Panc1 (cell line): ENCODE measurements at regions not wholly inside any gene's neighbourhood (a gene's known extent, or its start where the extent isn't known, plus 50 kb on each side); places are given as distances from the start of the nearest gene placed in this dataset.

Experiments used
- ATAC-seq: fragments of 200-7000 bp; cut with Tn5 transposase; 2 replicates; pipeline ENCODE4 v1.9.1; 2020; ENCODE audit warnings: mild to moderate bottlenecking, moderate library complexity
- BruUV-seq: library from RNA; stranded (reverse); fragments of 400-500 nt; replicated peaks from 2 replicates; lab custom pipeline; 2021; lab: Mats Ljungman, UMichigan
- CTCF ChIA-PET: fragments of 300-600 bp; sonication (Branson Sonifier 250); formaldehyde crosslinking; loops from one replicate; lab custom pipeline; 2022; ENCODE audit warnings: antibody characterized with exemption; lab: Charles Lee
- POLR2A ChIA-PET: fragments of 300-600 bp; sonication (Branson Sonifier 250); formaldehyde crosslinking; loops from one replicate; lab custom pipeline; 2022; ENCODE audit warnings: antibody characterized with exemption; lab: Charles Lee
- DNase-seq: peaks from one replicate; pipeline ENCODE4 v3.0.0-alpha.2; 2010; ENCODE audit warnings: low read depth, low spot score
- H3K27ac ChIP-seq: 2 replicates; pipeline ENCODE4 v1.5.1; 2011; ENCODE audit warnings: mild to moderate bottlenecking, low read length, inconsistent platforms
- H3K27me3 ChIP-seq: fragments of 200-500 bp; sonication (Bioruptor generic); 2 replicates; pipeline ENCODE4 v1.6.0; 2014; ENCODE audit warnings: low read length, inconsistent platforms; ENCODE audit not compliant: control insufficient read depth, insufficient read depth
- H3K36me3 ChIP-seq: fragments of 200-500 bp; sonication (Bioruptor generic); 2 replicates; pipeline ENCODE4 v1.5.1; 2014; ENCODE audit warnings: inconsistent platforms, mild to moderate bottlenecking, low read length, moderate library complexity; ENCODE audit not compliant: control insufficient read depth, insufficient read depth
- H3K4me1 ChIP-seq: 2 replicates; pipeline ENCODE4 v1.5.1; 2011; ENCODE audit warnings: inconsistent platforms, mild to moderate bottlenecking, low read length, moderate library complexity; ENCODE audit not compliant: control insufficient read depth, insufficient read depth
- H3K4me3 ChIP-seq, 2 experiments: 2 replicates each; pipeline ENCODE4 v1.5.1; 2011 to 2012; ENCODE audit warnings: low read depth in 2 of 2, low read length in 2 of 2, mild to moderate bottlenecking in 2 of 2, inconsistent platforms in 1 of 2, moderate library complexity in 1 of 2
- H3K9me3 ChIP-seq: fragments of 200-500 bp; sonication (Bioruptor generic); 2 replicates; pipeline ENCODE4 v1.5.1; 2014; ENCODE audit warnings: low read depth, mild to moderate bottlenecking, inconsistent platforms, low read length, moderate library complexity; ENCODE audit not compliant: control insufficient read depth, insufficient read depth
- POLR2AphosphoS5 ChIP-seq: IDR thresholded peaks from 2 replicates; pipeline ENCODE4 v1.6.1; 2012; ENCODE audit warnings: mild to moderate bottlenecking, low read depth, low read length, moderate library complexity
- SIN3A ChIP-seq: IDR thresholded peaks from 2 replicates; pipeline ENCODE4 v1.6.1; 2012; ENCODE audit warnings: low read depth, mild to moderate bottlenecking, low read length, moderate library complexity, borderline replicate concordance; ENCODE audit not compliant: insufficient read depth
- TCF7L2 ChIP-seq: IDR thresholded peaks from 2 replicates; pipeline ENCODE4 v1.6.1; 2011; ENCODE audit warnings: mild to moderate bottlenecking, low read depth, low read length, inconsistent platforms
- in situ Hi-C: cut with HindIII; loops from 2 replicates; pipeline ENCODE4 v1.10.0; 2016; ENCODE audit warnings: low sequenced_read_pairs, low pct_unique_long_range_greater_than_20kb
- intact Hi-C: fragments of 100-400 bp; cut with micrococcal nuclease; formaldehyde crosslinking; loops from one replicate; pipeline ENCODE4 v1.10.0; 2022; ENCODE audit not compliant: unreplicated experiment
- TF ChIP-seq, protein P1 (sequence below), 2 experiments: IDR thresholded peaks; 2 replicates each; pipeline ENCODE4 v1.6.1; 2011 to 2012; ENCODE audit warnings: low read depth in 2 of 2, control low read depth in 1 of 2, low read length in 1 of 2, mild to moderate bottlenecking in 1 of 2, moderate library complexity in 1 of 2; ENCODE audit not compliant: insufficient read depth in 1 of 2
- TF ChIP-seq, protein P2 (sequence below): fragments of 450-650 bp; IDR thresholded peaks from 2 replicates; pipeline ENCODE4 v1.5.1; 2017; ENCODE audit warnings: mild to moderate bottlenecking

DNA sequence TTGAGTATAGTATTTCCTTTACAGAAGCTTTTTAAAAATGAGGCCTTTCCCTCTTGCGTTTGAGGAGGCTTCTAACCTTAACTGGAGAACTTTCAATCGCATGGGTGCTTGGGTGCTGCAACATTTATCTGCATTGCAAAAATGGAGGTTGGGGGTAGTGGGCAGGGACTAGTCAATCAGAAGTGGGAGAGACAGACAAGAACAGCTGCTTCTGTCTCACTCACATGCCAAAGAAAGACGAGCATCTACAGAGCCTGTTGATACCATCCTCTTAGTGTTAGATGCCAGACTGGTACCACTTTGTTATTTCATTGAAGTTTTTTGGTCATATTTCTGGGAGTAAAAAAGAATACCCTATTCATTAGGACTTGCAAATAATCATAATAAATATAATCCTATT is 1292.2 kb downstream of the UQCRFS1 start:
- no TSS peak for BruUV-seq
- in situ Hi-C loops (no loop called here), intact Hi-C loops (no loop called here)
- no peaks in the 10 kb centered on the region for H3K4me1 ChIP-seq
- H3K27me3 ChIP-seq, result no peaks in the 10 kb centered on the region
- DNase-seq (no peak), ATAC-seq (no peak)
- no peak overlapping the region for H3K27ac ChIP-seq
- H3K36me3 ChIP-seq, result no peaks in the 10 kb centered on the region
- H3K9me3 ChIP-seq, result no peaks in the 10 kb centered on the region
- H3K4me3 ChIP-seq, result no peak overlapping the region
- TF ChIP-seq, protein P1, sequence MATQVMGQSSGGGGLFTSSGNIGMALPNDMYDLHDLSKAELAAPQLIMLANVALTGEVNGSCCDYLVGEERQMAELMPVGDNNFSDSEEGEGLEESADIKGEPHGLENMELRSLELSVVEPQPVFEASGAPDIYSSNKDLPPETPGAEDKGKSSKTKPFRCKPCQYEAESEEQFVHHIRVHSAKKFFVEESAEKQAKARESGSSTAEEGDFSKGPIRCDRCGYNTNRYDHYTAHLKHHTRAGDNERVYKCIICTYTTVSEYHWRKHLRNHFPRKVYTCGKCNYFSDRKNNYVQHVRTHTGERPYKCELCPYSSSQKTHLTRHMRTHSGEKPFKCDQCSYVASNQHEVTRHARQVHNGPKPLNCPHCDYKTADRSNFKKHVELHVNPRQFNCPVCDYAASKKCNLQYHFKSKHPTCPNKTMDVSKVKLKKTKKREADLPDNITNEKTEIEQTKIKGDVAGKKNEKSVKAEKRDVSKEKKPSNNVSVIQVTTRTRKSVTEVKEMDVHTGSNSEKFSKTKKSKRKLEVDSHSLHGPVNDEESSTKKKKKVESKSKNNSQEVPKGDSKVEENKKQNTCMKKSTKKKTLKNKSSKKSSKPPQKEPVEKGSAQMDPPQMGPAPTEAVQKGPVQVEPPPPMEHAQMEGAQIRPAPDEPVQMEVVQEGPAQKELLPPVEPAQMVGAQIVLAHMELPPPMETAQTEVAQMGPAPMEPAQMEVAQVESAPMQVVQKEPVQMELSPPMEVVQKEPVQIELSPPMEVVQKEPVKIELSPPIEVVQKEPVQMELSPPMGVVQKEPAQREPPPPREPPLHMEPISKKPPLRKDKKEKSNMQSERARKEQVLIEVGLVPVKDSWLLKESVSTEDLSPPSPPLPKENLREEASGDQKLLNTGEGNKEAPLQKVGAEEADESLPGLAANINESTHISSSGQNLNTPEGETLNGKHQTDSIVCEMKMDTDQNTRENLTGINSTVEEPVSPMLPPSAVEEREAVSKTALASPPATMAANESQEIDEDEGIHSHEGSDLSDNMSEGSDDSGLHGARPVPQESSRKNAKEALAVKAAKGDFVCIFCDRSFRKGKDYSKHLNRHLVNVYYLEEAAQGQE (IDR thresholded peaks at IDR 0.05; ENCODE audit: insufficient read depth in 1 of 2, low read depth in 2 of 2, low read length in 1 of 2), result no peak
- TF ChIP-seq SIN3A, result no peak
- no peak for TF ChIP-seq POLR2AphosphoS5
- no peak for TF ChIP-seq TCF7L2
- TF ChIP-seq, protein P2, sequence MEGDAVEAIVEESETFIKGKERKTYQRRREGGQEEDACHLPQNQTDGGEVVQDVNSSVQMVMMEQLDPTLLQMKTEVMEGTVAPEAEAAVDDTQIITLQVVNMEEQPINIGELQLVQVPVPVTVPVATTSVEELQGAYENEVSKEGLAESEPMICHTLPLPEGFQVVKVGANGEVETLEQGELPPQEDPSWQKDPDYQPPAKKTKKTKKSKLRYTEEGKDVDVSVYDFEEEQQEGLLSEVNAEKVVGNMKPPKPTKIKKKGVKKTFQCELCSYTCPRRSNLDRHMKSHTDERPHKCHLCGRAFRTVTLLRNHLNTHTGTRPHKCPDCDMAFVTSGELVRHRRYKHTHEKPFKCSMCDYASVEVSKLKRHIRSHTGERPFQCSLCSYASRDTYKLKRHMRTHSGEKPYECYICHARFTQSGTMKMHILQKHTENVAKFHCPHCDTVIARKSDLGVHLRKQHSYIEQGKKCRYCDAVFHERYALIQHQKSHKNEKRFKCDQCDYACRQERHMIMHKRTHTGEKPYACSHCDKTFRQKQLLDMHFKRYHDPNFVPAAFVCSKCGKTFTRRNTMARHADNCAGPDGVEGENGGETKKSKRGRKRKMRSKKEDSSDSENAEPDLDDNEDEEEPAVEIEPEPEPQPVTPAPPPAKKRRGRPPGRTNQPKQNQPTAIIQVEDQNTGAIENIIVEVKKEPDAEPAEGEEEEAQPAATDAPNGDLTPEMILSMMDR, result no peak
- POLR2A ChIA-PET, result no interaction called here
- CTCF ChIA-PET, result no interaction called here

DNA sequence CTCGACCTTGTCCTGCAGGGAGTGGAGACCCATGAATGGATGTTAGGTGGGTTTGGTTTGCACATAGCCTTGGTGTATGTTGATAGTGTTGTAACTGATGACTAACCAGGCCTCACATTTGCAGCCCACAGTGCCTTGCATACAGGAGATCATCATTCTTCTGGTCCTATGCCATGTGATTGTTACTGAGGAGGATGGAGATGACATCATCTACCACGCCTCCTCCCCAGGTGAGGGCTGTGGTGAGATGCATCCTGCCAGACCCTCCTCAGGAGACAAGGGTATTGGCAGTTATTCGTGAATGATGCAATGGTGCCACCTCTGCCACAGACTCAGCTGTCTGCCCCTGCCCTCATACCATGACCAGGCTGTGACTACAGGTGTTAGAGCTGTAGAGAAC is 1294.1 kb downstream of the UQCRFS1 start:
- ATAC-seq, result no peak
- in situ Hi-C loops, result no loop called here
- Histone ChIP-seq H3K27me3 (no peaks in the 10 kb centered on the region), H3K4me3 (no peak overlapping the region), H3K4me1 (no peaks in the 10 kb centered on the region), H3K27ac (no peak overlapping the region), H3K36me3 (no peaks in the 10 kb centered on the region), H3K9me3 (no peaks in the 10 kb centered on the region)
- no peak for DNase-seq
- CTCF ChIA-PET, result no interaction called here
- intact Hi-C loops, result no loop called here
- BruUV-seq, result no TSS peak
- POLR2A ChIA-PET, result no interaction called here
- TF ChIP-seq TCF7L2 (no peak), POLR2AphosphoS5 (no peak), SIN3A (no peak)
- TF ChIP-seq, protein P2, result no peak
- TF ChIP-seq, protein P1 (IDR thresholded peaks at IDR 0.05; ENCODE audit: insufficient read depth in 1 of 2, low read depth in 2 of 2, low read length in 1 of 2), result no peak
